Testis (tissue), 2 donors: ENCODE measurements at regions not wholly inside any gene's neighbourhood (a gene's known extent, or its start where the extent isn't known, plus 50 kb on each side); places are given as distances from the start of the nearest gene placed in this dataset.

ENCODE experiments used
- POLR2A ChIP-seq: fragments of 450-650 bp; IDR thresholded peaks from one replicate; pipeline ENCODE4 v1.6.1; 2017; ENCODE audit warnings: antibody characterized with exemption, mild to moderate bottlenecking, moderate library complexity
- TF ChIP-seq, protein P1 (sequence below), 3 experiments: fragments of 450-650 bp in 2 of 3; fragments of 200-600 bp in 1 of 3; sonication (generic) in 1 of 3; IDR thresholded peaks; one replicate each; pipeline ENCODE4 v1.5.1; 2016 to 2019; ENCODE audit warnings: antibody characterized with exemption in 3 of 3, mild to moderate bottlenecking in 2 of 3, moderate library complexity in 1 of 3

DNA sequence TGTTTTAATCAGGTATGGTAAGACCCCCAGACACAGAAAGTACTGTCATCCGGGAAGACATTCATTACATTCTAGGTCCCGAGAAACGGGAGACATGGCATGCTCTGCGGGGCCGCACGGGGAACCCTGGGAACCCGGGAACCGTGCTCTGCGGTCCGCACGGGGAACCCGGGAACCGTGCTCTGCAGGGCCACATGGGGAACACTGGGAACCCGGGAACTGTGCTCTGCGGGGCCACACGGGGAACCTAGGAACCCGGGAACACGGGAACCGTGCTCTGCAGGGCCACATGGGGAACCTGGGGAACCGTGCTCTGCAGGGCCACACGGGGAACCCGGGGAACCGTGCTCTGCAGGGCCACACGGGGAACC is 165.6 kb upstream of the SULF2 start:
- TF ChIP-seq, protein P1, sequence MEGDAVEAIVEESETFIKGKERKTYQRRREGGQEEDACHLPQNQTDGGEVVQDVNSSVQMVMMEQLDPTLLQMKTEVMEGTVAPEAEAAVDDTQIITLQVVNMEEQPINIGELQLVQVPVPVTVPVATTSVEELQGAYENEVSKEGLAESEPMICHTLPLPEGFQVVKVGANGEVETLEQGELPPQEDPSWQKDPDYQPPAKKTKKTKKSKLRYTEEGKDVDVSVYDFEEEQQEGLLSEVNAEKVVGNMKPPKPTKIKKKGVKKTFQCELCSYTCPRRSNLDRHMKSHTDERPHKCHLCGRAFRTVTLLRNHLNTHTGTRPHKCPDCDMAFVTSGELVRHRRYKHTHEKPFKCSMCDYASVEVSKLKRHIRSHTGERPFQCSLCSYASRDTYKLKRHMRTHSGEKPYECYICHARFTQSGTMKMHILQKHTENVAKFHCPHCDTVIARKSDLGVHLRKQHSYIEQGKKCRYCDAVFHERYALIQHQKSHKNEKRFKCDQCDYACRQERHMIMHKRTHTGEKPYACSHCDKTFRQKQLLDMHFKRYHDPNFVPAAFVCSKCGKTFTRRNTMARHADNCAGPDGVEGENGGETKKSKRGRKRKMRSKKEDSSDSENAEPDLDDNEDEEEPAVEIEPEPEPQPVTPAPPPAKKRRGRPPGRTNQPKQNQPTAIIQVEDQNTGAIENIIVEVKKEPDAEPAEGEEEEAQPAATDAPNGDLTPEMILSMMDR (IDR thresholded peaks at IDR 0.05), result no peak
- TF ChIP-seq POLR2A, result no peak
